GM06990 (cell line): ENCODE measurements at regions not wholly inside any gene's neighbourhood (a gene's known extent, or its start where the extent isn't known, plus 50 kb on each side); places are given as distances from the start of the nearest gene placed in this dataset.

ENCODE experiments used
- DNase-seq: peaks from one replicate; pipeline ENCODE4 v3.0.0-alpha.2; 2011; ENCODE audit not compliant: insufficient read length; ENCODE audit errors: extremely low read depth
- H3K27me3 ChIP-seq: replicated peaks from 2 replicates; pipeline ENCODE4 v1.6.0; 2011; ENCODE audit warnings: low read length; ENCODE audit not compliant: control insufficient read depth, insufficient read depth
- H3K36me3 ChIP-seq: 2 replicates; pipeline ENCODE4 v1.5.1; 2011; ENCODE audit warnings: low read length; ENCODE audit not compliant: control insufficient read depth, insufficient read depth
- H3K4me3 ChIP-seq: replicated peaks from 2 replicates; pipeline ENCODE4 v1.5.1; 2011; ENCODE audit warnings: low read depth, mild to moderate bottlenecking, control low read depth, low read length
- TF ChIP-seq, protein P1 (sequence below): IDR thresholded peaks from 2 replicates; pipeline ENCODE4 v1.5.1; 2011; ENCODE audit warnings: low read length, control low read depth, mild to moderate bottlenecking, inconsistent platforms; ENCODE audit not compliant: insufficient read depth, poor library complexity, severe bottlenecking

DNA sequence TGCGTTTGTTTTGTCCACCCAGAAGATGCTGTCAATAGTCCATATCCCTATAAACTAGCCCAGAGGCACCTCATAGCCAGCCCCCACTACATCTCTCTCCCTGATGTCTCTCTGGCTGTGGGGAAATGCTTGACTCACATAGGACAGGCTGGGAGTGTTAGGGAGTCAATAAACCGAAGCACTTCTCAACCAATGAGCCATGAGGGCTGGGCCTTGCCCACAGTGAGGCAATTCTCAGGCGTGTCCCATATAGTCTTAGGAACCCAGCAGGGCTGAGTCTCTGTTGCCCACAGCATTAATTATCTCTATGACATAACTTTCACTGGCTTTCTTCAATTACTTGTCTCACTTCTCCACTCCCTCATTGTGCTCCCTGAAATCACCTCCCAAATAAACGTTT, 387.3 kb upstream of the CDH11 start:
- H3K4me3 ChIP-seq, result no peak overlapping the region
- H3K36me3 ChIP-seq, result no peaks in the 10 kb centered on the region
- no peak for DNase-seq
- TF ChIP-seq, protein P1, sequence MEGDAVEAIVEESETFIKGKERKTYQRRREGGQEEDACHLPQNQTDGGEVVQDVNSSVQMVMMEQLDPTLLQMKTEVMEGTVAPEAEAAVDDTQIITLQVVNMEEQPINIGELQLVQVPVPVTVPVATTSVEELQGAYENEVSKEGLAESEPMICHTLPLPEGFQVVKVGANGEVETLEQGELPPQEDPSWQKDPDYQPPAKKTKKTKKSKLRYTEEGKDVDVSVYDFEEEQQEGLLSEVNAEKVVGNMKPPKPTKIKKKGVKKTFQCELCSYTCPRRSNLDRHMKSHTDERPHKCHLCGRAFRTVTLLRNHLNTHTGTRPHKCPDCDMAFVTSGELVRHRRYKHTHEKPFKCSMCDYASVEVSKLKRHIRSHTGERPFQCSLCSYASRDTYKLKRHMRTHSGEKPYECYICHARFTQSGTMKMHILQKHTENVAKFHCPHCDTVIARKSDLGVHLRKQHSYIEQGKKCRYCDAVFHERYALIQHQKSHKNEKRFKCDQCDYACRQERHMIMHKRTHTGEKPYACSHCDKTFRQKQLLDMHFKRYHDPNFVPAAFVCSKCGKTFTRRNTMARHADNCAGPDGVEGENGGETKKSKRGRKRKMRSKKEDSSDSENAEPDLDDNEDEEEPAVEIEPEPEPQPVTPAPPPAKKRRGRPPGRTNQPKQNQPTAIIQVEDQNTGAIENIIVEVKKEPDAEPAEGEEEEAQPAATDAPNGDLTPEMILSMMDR, result no peak
- no peaks in the 10 kb centered on the region for H3K27me3 ChIP-seq

DNA sequence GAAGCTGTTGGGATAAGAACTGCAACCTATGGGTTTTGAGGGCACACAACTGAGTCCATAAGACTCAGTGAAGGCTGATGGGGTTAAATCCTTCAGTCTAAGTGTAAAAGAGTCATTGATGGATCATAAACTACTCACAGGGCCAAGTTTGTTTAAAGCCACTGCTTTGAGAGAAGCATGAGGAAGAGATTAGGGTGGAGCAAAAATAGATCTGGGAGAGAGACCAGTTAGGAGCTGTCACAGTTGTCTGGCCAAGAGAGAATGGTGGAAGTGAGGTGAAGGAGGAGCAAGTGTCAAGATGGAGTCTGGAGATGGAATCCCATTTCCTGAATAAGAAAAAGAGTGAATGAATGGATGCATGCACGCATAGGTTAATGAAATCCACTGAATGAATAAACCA, 379.1 kb upstream of the CDH11 start:
- no peak overlapping the region for H3K4me3 ChIP-seq
- no peak for DNase-seq
- no peaks in the 10 kb centered on the region for H3K36me3 ChIP-seq
- no peaks in the 10 kb centered on the region for H3K27me3 ChIP-seq
- TF ChIP-seq, protein P1, result no peak

DNA sequence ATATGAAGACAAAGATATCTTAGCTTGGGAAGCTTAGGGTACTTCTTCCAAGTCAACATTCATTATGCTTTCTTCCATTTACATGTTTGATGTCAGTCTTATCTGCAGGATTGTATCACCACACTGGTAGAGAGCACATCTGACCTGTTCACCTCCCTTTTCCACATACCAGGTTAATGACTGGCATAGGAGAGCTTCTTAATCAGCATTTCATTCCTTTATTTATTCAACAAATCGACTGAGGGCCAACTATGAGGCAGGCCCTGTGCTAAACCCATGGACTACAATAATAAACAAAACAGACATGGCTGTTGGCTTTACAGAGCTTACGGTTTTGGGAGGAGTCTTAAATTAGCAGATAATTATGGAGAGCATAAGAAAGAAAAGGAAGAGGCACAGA, 378.1 kb upstream of the CDH11 start:
- Histone ChIP-seq H3K36me3 (no peaks in the 10 kb centered on the region), H3K4me3 (no peak overlapping the region), H3K27me3 (no peaks in the 10 kb centered on the region)
- DNase-seq, result no peak
- TF ChIP-seq, protein P1, result no peak

DNA sequence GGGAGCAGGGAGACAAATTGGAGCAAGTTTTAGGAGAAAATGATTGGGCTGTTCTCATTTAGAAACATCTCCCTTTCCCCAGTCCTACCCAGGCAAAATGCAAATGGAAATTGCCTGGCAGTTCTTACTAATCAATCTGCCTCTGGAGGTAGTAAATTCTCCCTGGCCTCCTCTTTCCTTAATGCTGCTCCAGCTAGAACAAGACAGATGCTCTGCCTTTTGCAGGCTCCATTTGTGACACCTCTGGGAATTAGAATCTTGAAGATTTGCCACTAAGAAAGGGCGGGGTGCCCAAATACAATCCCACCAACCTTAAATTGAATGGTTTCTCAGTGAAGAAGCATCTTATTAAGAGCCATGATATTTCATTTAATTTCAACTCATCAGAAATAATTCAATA, 377.7 kb upstream of the CDH11 start:
- no peaks in the 10 kb centered on the region for H3K27me3 ChIP-seq
- DNase-seq, result no peak
- H3K36me3 ChIP-seq, result no peaks in the 10 kb centered on the region
- H3K4me3 ChIP-seq, result no peak overlapping the region
- TF ChIP-seq, protein P1, result no peak

DNA sequence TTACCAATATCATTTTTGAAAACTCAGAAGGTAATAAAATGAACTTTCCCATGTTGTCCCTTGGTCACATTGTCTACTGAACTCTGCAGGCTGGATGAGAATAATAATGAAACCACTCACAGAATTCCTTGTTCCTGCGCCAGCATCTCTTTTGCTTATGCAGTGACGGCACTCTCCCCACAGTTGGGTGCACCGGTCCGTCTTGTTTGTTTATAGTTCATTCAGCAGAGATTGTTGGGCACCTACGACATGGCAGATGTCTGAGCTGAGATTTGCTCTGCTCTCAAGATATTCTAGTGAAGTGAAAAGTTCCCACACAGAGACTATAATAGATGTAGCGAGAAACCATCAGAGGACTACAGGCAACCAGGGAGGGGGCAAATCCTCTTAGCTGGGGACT, 375.7 kb upstream of the CDH11 start:
- no peaks in the 10 kb centered on the region for H3K36me3 ChIP-seq
- no peak overlapping the region for H3K4me3 ChIP-seq
- TF ChIP-seq, protein P1, result no peak
- no peak for DNase-seq
- no peaks in the 10 kb centered on the region for H3K27me3 ChIP-seq

DNA sequence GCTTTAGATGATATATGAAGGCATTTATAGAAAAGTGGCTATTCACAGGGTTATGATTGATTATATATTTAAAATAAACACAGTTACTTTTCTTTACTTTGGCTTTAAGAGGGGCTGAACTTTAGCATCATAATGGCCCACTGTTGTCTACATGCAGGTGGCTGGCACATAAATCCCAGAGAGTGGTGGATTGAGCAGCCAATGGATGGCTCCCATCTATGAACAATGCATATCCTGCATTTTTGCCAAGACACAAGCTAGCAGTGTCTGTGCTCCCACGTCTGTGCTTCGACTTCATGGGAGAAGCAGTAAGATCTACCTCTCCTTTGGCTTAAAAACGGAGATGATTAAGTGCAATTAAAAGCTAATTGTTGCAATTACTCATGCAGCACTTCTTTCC, 373.2 kb upstream of the CDH11 start:
- TF ChIP-seq, protein P1, result no peak
- Histone ChIP-seq H3K4me3 (no peak overlapping the region), H3K36me3 (no peaks in the 10 kb centered on the region), H3K27me3 (no peaks in the 10 kb centered on the region)
- DNase-seq, result no peak
